ENCODE measurements at regions not wholly inside any gene's neighbourhood (a gene's known extent, or its start where the extent isn't known, plus 50 kb on each side); places are given as distances from the start of the nearest gene placed in this dataset.

DNA sequence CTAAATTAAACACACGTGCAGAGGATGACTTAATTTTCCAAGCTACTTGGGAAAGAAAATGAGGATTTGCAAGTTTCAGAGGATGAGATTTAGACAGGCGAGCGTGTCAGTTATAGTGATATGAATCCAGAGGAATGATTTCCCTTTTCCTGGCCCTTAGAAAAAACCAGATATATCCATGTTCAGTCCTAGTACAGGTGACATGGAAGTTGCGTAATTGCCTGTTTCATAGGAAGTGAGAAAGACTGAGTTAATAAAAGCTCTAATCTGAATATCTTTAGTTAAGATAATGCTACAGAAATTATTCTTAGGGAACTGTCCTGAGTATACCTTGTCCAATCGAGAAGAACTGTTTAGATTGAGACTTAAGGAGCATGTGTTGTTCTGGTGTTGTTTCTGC, 490.5 kb downstream of the ZNF385D start:
- no peak for TF ChIP-seq POLR2A (IDR thresholded peaks at IDR 0.05)
- TF ChIP-seq, protein P1, sequence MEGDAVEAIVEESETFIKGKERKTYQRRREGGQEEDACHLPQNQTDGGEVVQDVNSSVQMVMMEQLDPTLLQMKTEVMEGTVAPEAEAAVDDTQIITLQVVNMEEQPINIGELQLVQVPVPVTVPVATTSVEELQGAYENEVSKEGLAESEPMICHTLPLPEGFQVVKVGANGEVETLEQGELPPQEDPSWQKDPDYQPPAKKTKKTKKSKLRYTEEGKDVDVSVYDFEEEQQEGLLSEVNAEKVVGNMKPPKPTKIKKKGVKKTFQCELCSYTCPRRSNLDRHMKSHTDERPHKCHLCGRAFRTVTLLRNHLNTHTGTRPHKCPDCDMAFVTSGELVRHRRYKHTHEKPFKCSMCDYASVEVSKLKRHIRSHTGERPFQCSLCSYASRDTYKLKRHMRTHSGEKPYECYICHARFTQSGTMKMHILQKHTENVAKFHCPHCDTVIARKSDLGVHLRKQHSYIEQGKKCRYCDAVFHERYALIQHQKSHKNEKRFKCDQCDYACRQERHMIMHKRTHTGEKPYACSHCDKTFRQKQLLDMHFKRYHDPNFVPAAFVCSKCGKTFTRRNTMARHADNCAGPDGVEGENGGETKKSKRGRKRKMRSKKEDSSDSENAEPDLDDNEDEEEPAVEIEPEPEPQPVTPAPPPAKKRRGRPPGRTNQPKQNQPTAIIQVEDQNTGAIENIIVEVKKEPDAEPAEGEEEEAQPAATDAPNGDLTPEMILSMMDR (IDR thresholded peaks at IDR 0.05): no peak

Data from Peyer's patch (tissue), 4 donors.